ENCODE measurements at regions not wholly inside any gene's neighbourhood (a gene's known extent, or its start where the extent isn't known, plus 50 kb on each side); places are given as distances from the start of the nearest gene placed in this dataset.
A peak's percentile ranks its signal among the peaks of the same experiment; 100 is the strongest.
"Not testable (repeated sequence)": the region's sequence is repeated elsewhere in the genome, so short reads cannot be mapped to it uniquely, and the experiment has no call there.

DNA sequence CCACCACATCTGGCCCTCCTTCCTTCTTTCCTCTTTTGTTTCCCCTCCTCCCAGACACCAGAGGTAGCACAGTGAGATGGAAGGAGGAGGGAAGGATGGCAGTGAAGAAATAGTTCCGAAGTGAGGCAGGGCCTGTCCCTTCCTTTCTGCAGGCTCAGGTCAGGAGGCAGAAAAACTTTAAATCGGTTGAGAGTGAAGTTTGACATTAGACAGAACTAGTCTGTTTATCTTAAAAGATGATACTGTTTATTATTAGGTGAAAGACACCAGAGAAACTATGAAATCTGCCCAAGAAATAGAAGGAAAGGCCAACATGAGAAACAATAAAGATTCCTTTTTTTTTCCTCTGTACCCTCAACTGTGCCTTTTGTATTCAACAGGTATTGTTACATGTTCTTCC, 670.3 kb downstream of the UTRN start:
- TF ChIP-seq, protein P1, sequence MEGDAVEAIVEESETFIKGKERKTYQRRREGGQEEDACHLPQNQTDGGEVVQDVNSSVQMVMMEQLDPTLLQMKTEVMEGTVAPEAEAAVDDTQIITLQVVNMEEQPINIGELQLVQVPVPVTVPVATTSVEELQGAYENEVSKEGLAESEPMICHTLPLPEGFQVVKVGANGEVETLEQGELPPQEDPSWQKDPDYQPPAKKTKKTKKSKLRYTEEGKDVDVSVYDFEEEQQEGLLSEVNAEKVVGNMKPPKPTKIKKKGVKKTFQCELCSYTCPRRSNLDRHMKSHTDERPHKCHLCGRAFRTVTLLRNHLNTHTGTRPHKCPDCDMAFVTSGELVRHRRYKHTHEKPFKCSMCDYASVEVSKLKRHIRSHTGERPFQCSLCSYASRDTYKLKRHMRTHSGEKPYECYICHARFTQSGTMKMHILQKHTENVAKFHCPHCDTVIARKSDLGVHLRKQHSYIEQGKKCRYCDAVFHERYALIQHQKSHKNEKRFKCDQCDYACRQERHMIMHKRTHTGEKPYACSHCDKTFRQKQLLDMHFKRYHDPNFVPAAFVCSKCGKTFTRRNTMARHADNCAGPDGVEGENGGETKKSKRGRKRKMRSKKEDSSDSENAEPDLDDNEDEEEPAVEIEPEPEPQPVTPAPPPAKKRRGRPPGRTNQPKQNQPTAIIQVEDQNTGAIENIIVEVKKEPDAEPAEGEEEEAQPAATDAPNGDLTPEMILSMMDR (IDR thresholded peaks at IDR 0.05; ENCODE audit: low read depth, low read length) = no peak
- no peak overlapping the region for H3K27ac ChIP-seq

DNA sequence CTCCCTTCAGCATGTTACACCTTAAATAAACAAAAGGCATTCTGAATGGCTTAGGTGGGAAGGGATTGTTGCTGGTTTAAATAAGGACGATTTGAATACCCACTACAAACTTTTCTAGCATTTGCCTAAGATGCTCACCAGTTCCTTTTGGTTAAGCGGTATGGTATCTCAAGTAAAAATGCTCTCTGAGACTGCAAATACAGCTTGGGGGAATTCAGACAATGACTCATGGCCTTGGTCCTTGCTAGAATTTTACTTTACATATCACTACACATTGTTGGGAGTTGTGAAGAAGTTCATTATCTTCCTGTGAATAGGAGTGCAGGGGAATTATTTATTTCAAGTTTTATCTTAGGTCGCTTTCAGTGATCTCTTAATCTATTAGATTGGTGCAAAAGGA, 670.7 kb downstream of the UTRN start:
- H3K27me3 ChIP-seq (ENCODE audit: insufficient read depth, low read depth, severe bottlenecking) = no peaks in the 10 kb centered on the region
- H3K4me3 ChIP-seq (ENCODE audit: low read depth, low read length) = no peak overlapping the region
- H3K9me3 ChIP-seq (ENCODE audit: severe bottlenecking) = no peaks in the 10 kb centered on the region
- no peak overlapping the region for H3K27ac ChIP-seq
- no peaks in the 10 kb centered on the region for H3K36me3 ChIP-seq
- TF ChIP-seq, protein P1 (IDR thresholded peaks at IDR 0.05; ENCODE audit: low read depth, low read length) = no peak
- DNase-seq = no peak

More for the DNA sequence above, 670.3 kb downstream of the UTRN start:
- Histone ChIP-seq H3K36me3 (no peaks in the 10 kb centered on the region), H3K27me3 (ENCODE audit: insufficient read depth, low read depth, severe bottlenecking) (no peaks in the 10 kb centered on the region), H3K4me3 (ENCODE audit: low read depth, low read length) (no peak overlapping the region), H3K9me3 (ENCODE audit: severe bottlenecking) (no peaks in the 10 kb centered on the region)
- DNase-seq = no peak

DNA sequence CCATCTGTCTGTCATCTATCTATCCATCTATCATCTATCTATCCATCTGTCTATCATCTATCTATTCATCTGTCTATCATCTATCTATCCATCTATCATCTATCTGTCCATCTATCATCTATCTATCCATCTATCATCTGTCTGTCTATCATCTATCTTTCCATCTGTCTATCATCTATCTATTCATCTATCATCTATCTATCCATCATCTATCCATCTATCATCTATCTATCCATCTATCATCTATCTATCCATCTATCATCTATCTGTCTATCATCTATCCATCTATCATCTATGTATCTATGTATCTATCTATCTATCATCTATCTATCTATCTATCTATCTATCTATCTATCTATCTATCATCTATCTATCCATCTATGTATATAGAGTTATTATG, 671.6 kb downstream of the UTRN start:
- not testable (repeated sequence) for H3K27ac ChIP-seq; DNase-seq; H3K9me3 ChIP-seq (ENCODE audit: severe bottlenecking); H3K27me3 ChIP-seq (ENCODE audit: insufficient read depth, low read depth, severe bottlenecking); H3K36me3 ChIP-seq; H3K4me3 ChIP-seq (ENCODE audit: low read depth, low read length)

DNA sequence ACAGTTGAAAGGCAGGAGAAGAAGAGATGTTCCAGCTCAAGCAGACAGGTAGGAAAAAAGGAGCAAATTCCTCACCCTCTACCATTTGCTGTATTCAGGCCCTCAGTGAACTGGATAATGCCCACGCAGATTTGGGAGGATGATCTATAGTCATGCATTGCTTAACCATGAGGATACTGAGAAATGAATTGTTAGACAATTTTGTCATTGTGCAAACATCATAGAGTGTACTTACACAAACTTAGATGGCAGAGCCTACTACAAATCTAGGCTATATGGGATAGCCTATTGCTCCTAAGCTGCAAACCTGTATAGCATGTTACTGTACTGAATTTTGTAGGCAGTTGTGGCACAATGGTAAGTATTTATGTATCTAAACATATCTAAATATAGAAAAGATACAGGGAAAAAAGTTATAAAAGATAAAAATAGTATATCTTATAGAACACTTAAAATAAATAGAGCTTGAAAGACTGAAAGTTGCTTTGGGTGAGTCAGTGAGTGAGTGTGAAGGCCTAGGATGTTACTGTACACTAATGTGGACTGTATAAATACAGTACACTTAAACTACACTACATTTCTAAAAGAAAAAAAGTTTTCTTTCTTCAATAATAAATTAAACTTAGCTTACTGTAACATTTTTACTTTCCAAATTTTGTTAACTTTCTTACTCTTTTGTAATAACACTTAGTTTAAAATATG, 672.3 kb downstream of the UTRN start:
- Histone ChIP-seq H3K27me3 (ENCODE audit: insufficient read depth, low read depth, severe bottlenecking) (no peaks in the 10 kb centered on the region), H3K27ac (no peak overlapping the region)
- DNase-seq = no peak

DNA sequence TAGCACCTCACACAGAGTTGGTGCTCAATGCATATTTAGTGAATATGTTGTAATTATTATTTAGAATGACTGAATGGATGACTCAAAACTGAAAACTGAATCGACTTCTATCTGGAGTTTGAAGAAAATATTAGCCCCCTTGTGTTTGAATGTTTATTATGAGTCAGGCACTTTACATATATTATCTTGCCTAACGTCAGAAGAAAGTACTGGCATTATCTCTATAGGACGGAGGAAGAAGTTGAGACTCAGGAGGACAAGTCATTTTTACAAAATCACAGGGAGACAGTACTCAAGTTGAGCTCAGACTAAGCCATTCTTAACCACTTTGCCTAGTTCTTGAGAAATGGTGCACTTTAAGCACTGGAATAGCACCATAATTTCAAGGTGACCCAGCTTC, 684.0 kb downstream of the UTRN start:
- DNase-seq = no peak
- H3K36me3 ChIP-seq = no peaks in the 10 kb centered on the region
- no peak overlapping the region for H3K27ac ChIP-seq
- no peaks in the 10 kb centered on the region for H3K27me3 ChIP-seq (ENCODE audit: insufficient read depth, low read depth, severe bottlenecking)
- H3K4me3 ChIP-seq (ENCODE audit: low read depth, low read length) = no peak overlapping the region
- no peaks in the 10 kb centered on the region for H3K9me3 ChIP-seq (ENCODE audit: severe bottlenecking)
- TF ChIP-seq, protein P1 (IDR thresholded peaks at IDR 0.05; ENCODE audit: low read depth, low read length) = no peak

More for the DNA sequence above, 672.3 kb downstream of the UTRN start:
- no peaks in the 10 kb centered on the region for H3K36me3 ChIP-seq
- TF ChIP-seq, protein P1 (IDR thresholded peaks at IDR 0.05; ENCODE audit: low read depth, low read length) = no peak
- H3K4me3 ChIP-seq (ENCODE audit: low read depth, low read length) = no peak overlapping the region
- H3K9me3 ChIP-seq (ENCODE audit: severe bottlenecking) = no peaks in the 10 kb centered on the region

DNA sequence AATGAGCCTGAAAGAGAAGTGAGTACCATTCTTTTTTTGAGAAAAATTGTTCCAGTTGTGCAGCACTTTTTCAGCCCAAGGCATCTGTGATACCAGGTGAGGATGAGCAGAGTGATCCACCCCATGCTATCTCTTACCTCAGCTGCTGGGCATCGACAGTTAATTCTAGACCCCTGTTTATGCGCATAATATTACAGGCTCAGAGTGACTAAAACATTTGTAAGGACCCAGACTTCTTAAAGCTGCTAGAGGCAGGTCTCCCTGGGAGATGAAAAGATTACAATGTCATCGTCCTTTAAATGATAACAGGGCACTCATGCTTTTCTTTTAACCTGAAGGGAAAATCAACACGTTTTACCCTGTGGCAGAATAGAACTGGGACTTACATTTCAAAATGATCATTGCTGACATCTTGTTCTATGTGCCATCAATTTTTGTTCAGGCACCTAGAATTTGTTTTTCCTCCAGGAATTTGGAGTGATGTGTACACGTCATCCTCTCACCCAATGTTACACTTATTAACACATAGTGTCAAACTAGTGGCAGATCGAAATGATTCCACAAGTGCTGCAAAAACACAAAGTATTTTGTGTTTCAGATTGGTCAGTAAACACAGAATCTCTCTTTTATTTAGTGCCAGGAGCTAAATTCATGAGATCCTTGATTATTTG, 684.6 kb downstream of the UTRN start:
- Histone ChIP-seq H3K36me3 (no peaks in the 10 kb centered on the region), H3K27ac (no peak overlapping the region), H3K4me3 (ENCODE audit: low read depth, low read length) (no peak overlapping the region), H3K9me3 (ENCODE audit: severe bottlenecking) (no peaks in the 10 kb centered on the region), H3K27me3 (ENCODE audit: insufficient read depth, low read depth, severe bottlenecking) (no peaks in the 10 kb centered on the region)
- no peak for DNase-seq
- TF ChIP-seq, protein P1 (IDR thresholded peaks at IDR 0.05; ENCODE audit: low read depth, low read length) = no peak

DNA sequence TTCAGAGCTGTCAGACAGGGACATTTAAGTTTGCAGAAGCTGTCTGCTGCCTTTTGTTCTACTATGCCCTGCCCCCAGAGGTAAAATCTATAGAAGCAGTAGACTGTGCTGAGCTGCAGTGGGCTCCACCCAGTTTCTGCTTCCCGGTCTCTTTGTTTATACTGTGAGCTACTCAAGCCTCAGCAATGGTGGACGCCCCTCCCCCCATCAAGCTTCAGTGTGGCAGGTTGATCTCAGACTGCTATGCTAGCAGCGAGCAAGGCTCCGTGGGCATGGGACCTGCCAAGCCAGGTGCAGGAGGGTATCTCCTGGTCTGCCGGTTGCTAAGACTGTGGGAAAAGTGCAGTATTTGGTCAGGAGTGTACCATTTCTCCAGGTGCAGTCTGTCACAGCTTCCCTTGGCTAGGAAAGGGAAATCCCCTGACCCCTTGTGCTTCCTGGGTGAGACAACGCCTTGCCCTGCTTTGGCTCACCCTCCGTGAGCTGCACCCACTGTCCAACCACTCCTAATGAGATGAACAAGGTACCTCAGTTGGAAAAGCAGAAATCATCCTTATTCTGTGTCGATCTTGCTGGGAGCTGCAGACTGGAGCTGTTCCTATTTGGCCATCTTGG, 692.2 kb downstream of the UTRN start:
- peak overlapping the region; percentile 29; the same call in 1 of the 2 replicates for H3K27ac ChIP-seq
- not testable (repeated sequence) for H3K9me3 ChIP-seq (ENCODE audit: severe bottlenecking); H3K36me3 ChIP-seq; H3K4me3 ChIP-seq (ENCODE audit: low read depth, low read length); H3K27me3 ChIP-seq (ENCODE audit: insufficient read depth, low read depth, severe bottlenecking)
- DNase-seq = peak; percentile 58

Data from WERI-Rb-1 (cell line).